ENCODE measurements at regions not wholly inside any gene's neighbourhood (a gene's known extent, or its start where the extent isn't known, plus 50 kb on each side); places are given as distances from the start of the nearest gene placed in this dataset.

DNA sequence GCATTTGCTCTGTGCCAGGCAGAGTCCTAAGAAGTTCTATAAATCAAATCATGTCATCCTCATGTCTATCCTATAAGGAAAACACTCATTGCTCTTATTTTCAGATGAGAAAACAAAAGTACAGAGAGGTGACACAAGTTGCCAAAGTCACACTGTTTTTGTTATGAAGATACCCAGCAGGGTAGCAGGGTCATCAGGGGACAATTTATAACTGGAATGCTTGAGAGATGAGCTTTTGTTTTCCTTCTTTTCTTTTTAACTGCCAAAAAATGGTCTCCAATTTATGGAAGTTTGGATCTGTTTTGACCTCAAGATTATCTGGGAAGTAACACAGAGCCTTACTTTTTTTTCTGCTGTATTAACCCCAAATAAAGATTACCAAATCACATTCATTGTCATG is 354.1 kb downstream of the SUCLA2 start:
- no peak for DNase-seq
- no peak for ATAC-seq
- intact Hi-C loops (cut with micrococcal nuclease), result no loop called here

DNA sequence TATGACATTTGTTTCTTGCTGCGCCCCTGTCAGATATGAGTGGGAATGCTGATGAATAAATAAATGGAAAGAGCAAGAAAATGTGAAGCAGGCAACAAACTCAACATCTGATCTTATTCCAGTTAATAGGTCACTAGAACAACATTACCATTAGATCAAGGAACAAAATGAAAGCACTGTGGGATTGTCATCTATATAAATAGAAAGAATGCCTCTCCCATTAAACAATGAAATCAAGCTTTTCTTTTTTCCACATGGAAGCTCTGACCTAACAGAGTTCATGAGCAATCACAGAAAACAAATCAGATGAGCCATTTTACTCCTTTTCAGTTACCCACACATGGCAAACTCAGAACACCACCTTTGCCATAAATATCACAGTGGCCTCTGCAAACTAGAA is 354.8 kb downstream of the SUCLA2 start:
- DNase-seq, result no peak
- intact Hi-C loops (cut with micrococcal nuclease), result no loop called here
- ATAC-seq, result no peak

DNA sequence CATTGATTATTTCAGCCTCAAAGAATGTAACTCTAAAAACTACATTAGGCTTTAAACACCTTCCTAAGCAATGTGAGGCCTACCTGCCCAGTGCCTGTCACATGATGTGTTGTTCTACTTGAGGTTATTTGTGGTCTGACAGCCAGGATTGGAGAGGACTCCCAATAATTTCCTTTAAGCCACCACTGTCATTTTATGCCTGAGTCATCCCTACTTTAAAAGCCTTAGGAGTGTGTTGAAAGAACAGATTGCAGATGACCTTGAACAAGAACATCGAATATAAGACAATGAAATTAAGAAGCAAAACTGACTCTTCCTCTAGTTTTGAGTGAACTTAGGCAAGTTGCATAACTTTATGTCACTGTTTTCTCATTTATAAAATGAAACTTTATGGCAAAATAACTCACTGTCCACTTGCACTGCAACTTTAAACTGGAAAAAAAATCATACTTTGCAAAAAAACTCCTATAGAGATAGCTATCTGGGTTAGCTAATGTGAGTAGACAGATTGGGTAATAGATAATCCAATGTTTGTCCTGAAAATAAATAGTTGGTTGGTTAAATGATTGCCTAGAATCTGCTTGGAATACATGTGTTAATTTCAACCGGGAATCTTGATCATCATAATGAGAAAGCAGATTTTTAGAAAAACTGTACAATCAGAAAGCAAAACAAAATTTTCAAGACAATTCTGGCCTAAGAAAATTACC is 361.2 kb downstream of the SUCLA2 start:
- intact Hi-C loops (cut with micrococcal nuclease), result no loop called here
- ATAC-seq, result no peak

DNA sequence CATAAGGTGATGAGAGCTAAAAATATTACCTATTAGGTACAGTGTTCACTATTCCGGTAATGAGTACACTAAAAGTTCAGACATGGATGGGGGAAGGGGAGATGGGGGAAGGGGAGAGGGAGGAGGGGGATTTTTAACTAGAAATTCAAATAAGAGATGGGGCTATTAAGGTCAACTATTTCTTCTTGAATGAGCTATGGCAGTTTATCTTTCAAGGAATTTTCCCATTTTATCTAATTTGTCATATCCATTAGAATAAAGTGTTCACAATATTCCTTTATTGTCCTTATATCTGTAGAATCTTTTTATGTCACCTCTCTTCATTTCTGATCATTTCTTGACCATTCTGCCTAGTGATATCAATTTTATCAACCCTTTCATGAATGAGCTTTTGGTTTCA is 362.4 kb downstream of the SUCLA2 start:
- intact Hi-C loops (cut with micrococcal nuclease), result no loop called here
- DNase-seq, result no peak
- no peak for ATAC-seq

More for the DNA sequence above, 361.2 kb downstream of the SUCLA2 start:
- no peak for DNase-seq

DNA sequence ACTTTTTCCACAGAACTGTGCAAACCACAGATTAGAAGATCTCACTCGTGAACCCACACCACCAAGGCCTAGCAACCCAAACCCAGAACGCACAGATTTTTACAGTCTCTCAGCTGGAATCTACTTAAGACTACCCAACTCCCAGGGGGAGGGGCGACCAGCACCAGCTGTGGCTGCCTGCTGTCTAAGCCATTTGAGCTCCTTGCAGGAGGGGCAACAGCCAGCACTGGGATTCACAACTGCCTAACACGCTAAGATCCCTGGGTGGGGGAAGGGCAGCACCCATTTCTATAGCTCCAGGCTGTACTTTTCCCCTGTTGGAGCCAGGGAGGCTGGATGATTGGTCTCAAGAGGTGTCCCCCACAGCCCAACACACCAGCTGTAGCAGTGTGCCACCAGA is 368.8 kb downstream of the SUCLA2 start:
- no peak for DNase-seq
- no peak for ATAC-seq

DNA sequence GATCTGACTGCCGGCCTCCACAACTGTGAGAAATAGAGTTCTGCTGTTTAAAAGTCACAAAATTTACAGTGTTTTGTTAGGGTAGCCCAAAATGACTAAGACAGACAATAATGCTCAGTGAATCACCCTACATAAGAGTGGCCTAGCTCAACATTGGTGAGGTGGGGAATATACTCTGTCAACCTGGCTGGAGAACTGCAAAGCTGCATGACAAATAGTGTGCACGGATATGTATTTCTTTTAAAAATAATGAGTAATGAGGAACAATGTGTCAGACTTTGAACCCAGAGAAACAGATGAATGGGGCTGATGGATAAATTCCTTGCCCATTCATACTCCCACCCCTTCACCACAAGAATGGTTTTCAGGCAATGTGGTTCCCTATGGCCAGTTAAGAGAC is 372.4 kb downstream of the SUCLA2 start:
- no peak for ATAC-seq
- DNase-seq, result no peak
- intact Hi-C loops (cut with micrococcal nuclease), result no loop called here

More for the DNA sequence above, 368.8 kb downstream of the SUCLA2 start:
- intact Hi-C loops (cut with micrococcal nuclease), result no loop called here

DNA sequence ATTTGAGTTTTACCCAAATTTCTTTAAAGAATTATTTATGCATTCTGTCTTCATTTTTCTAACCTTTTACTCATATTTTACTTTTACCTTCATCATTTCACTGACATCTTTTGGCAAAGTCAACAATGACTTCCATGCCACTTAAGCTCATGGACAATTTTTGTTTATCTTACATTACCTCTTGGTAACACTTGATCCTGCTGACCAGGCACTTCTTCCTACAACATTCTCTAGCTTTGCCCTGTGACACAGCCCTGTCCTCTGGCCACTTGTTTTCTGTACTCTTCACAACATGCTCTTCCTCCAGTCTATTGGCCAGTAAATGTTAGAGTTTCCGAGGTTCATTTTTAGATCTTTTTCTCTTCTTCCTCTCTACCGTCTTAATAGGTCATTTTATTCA is 377.2 kb downstream of the SUCLA2 start:
- intact Hi-C loops (cut with micrococcal nuclease), result no loop called here
- DNase-seq (no peak), ATAC-seq (no peak)

DNA sequence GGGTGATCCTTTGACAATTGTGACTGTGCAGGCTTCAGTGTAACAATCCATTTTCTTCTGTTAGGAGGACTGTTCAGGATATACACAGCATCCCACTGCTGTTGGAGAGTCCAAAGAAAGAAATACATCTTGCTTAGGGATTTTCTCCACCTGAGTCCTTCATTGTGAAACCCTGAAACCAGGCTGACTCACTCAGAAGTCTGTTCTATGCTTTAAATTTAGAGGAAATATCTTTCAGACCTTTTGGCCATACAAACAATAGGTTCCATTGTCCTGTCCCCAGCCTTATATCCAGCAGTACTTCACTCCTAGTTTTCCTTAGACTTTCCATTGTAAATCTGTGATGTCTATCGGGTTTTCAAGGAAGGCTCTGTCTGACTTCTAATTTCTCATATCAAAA is 379.1 kb downstream of the SUCLA2 start:
- ATAC-seq (no peak), DNase-seq (no peak)
- intact Hi-C loops (cut with micrococcal nuclease), result no loop called here

DNA sequence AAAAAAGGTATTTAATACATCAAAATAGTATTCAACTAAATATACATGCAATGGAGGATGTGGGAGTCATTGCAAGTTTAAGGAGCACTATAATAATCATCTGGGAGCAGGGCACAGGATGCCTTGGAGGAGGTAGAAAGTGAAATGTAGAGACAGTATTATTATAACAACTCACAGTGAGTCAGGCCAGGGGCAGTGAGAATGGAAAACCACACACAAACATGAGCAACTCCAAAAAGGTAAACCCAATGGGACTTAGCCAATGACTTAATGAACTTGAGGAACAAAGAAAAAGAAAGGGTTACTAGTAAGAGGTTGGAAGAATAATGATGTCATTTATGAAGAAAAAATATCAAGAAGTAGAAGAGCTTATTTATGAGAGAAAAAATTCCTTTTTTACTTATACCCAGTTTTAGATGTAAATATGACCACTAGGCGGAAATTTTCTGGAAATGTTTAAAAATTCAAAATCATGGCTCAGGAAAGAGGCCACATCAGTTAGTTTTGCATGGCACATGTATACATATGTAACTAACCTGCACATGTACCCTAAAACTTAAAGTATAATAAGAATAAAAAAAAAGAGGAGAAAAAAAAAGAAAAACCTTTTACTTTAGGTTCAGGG is 389.3 kb downstream of the SUCLA2 start:
- DNase-seq, result no peak
- intact Hi-C loops (cut with micrococcal nuclease), result no loop called here
- ATAC-seq, result no peak

DNA sequence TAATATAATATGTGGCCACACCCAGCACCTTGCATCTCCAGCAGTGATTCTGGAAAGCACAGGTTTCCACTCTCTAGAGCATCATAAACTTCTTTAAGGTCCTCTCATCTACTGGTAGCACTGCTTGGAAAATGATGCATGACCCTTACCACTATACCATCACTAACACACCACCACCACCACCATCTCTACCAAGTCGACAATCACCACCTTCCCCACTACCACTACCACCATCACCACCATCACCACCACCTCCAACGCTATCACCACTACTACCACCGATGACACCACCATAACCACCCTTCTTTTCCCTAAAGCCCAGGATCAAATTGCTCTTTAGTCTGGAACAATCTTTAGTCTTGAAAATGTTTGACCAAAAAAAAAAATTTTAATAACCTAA is 390.4 kb downstream of the SUCLA2 start:
- ATAC-seq, result no peak

DNA sequence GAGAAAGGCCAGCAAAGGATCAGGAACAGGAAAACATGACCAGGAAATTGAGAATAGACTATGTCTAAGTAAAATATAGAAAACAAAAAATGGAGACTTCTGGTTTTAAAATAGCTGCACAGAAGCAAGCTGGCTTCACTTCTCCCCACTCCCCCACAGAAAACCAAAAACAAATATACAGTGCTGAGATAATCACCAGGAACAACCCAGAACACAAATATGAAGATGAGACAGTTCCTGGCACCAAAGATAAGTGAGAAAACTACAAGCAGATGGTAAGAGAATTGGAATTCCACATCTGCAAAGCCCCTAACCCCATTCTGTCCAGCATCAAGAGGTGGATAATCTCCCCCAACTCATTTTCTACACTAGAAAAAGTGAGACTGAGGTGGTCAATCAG is 397.7 kb downstream of the SUCLA2 start:
- intact Hi-C loops (cut with micrococcal nuclease), result no loop called here
- ATAC-seq (no peak), DNase-seq (no peak)

More for the DNA sequence above, 390.4 kb downstream of the SUCLA2 start:
- no peak for DNase-seq
- intact Hi-C loops (cut with micrococcal nuclease), result no loop called here

DNA sequence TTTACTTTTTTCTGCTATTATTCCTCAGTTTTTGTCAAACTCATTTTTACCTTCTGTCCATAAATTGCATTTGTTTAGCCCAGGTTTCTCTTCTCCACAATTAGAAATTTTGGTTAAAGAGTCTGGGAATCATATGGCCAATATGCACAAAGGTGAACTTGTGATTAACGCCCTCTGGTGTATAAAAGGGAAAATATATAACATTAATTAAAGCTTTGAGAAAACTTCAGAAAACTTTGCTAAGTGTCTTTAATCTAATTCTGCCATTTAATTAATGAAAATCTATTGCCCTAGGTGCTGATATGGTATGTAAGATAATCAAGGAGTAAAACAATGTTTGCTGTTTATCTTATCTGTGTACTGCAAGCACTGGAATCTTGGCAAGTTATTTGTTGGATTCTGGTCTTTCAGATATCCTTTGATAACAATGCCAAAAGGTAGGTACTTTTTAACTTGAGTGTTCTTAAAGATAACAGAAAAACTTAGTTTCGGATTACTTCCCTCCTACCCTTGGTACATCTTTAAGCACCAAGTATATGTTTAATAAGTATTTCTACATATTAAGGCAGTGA is 402.6 kb downstream of the SUCLA2 start:
- ATAC-seq (no peak), DNase-seq (no peak)
- intact Hi-C loops (cut with micrococcal nuclease), result loop anchor here (2.0 kb wide), 1 partner anchor 178 kb away; no protein-coding TSS in a partner anchor

DNA sequence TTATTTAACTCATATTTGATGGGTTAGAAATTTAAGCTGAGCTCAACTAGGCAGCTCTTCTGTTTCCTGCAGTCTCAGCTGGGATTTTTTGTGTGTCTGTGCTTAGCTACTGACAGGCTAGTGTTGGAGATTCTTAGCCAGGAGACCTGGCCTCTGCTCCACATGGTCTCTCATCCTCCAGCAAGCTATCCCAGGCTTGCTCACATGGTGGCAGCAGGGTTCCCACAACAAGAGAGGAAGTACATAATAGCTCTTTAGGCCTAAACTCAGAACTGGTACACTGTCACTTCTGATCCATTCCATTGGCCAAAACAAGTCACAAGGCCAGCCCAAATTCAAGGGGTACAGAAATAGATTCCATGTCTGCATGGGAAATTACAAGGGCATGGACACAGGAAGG is 406.2 kb downstream of the SUCLA2 start:
- ATAC-seq (no peak), DNase-seq (no peak)
- intact Hi-C loops (cut with micrococcal nuclease), result no loop called here

DNA sequence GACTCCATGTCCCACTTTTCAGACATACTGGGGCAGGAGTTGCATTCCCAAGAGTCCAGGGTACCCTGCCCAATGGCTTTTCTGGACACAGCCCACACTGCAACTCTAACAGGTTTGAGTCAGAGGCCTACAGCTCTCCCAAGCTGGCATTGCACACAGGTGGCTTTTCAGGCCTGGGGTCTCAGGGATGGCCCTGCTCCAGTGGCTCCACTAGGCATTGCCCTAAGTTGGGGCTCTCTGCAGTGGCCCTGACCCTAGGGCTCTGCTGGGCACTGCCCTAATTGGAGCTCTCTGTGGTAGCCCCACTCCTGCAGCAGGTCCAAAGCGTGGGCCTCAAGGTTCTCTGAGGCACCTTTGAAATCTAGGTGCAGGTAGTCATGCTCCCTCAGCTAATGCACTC is 408.8 kb downstream of the SUCLA2 start:
- intact Hi-C loops (cut with micrococcal nuclease), result no loop called here
- DNase-seq, result no peak
- ATAC-seq, result no peak

DNA sequence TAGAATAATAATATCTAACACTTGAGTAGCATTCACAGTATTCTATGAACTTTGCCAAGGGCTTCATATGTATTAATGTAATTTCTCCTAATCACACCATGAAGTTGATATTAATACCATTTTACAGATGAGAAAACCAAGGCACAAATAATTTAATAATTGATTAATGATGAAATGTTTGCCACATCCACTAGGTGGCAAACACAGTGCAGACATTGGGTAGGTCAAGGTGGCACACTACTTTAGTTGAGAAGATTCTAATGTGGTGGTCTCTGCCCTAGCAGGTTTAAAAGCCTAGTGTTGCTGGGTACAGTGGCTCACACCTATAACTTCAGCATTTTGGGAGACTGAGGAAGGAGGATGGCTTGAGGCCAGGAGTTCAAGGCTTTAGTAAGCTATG is 412.4 kb downstream of the SUCLA2 start:
- DNase-seq, result no peak
- intact Hi-C loops (cut with micrococcal nuclease), result no loop called here
- no peak for ATAC-seq

DNA sequence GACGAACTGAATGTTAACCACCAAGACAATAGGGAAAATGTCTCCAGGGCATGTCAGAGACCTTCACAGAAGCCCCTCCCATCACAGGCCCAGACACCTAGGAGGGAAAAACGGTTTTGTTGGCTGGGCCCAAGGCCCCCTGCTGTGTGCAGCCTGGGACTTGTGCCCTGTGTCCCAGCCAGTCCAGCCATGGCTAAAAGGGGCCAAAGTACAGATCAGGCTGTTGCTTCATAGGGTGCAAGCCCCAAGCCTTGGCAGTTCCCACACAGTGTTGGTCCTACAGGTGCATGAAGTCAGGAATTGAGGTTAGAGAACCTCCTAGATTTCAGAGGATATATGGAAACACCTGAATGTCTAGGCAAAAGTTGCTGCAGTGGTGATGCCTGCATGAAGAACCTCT is 428.7 kb downstream of the SUCLA2 start:
- DNase-seq (no peak), ATAC-seq (no peak)
- intact Hi-C loops (cut with micrococcal nuclease), result no loop called here

DNA sequence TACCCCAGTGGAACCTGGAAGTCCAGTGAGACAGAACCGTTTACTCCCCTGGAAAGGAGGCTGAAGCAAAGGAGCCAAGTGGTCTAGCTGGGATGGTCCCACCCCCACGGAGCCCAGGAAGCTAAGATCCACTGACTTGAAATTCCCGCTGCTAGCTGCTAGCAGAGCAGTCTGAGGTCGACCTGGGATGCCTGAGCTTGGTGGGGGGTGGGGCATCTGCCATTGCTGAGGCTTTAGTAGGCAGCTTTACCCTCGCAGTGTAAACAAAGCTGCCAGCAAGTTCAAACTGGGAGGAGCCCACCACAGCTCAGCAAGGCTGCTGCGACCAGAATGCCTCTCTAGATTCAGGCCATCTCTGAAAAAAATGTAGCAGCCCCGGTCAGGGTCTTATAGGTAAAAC is 437.0 kb downstream of the SUCLA2 start:
- ATAC-seq (no peak), DNase-seq (no peak)
- intact Hi-C loops (cut with micrococcal nuclease), result no loop called here

DNA sequence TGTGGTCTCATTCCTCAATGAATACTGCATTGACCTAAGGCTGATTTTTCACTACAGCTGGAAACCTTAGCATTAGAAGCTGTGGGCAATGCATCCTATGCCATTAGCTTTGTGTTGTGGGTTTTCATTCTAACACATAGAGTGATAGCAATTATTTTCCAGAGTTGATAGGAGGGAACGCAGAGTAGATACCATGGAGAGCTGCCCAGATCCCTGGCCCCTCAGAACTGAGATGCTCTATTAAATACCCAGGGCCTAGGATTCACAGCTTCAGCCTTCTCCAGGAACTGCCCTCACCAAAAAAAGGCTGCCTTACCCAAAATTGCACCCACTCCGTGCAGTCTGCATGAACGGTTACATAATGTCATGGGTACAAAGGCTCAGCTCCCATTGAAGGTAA is 444.4 kb downstream of the SUCLA2 start:
- ATAC-seq (no peak), DNase-seq (no peak)
- intact Hi-C loops (cut with micrococcal nuclease), result no loop called here

DNA sequence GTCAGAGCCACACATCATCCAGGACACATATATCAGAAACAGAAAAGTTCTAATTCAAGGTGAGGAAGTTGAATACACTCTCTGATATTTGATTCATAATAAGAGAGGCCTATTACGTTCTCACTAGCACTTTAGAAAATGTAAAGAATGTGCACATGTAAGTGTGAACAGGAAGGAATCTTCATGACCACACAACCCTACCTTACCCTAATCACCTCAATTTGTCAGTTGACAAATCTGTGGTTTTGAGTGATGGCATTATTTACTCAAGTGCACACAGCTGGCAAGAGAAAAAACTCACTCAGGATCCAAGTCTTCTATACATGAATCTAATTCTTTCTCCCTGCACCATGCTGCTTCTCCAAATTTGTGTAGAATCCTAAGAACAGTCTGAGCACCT is 445.8 kb downstream of the SUCLA2 start:
- intact Hi-C loops (cut with micrococcal nuclease), result no loop called here
- DNase-seq (no peak), ATAC-seq (no peak)

DNA sequence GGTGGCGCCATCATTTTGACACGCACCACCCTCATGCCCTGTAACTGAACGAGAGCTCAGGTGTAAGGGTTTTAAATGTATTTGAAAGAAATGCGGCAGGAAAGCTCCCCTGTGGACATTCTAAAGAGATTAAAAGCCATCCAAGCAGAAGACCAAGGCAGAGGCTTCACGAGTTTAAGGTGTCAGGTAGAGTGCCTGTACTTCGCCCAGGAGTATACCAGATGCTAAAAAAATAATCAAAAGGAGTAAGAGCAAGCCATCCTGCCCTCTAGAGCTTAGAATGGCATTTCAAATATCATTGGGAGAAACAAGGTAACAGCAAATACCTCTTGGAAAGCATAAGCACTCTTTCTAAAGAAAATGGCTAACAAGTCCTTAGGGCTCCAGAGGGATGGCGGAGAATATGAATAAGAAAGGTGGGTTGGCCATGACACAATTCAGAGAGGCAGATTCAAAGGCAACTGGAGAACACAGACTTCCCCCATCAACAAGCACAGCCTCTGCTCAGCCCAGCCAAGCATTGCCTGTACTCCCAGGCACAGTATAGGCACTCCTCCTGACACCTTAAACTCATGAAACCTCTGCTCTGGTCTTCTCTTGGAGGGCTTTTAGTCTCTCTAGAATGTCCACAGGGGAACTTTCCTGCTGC is 447.6 kb downstream of the SUCLA2 start:
- ATAC-seq (no peak), DNase-seq (no peak)
- intact Hi-C loops (cut with micrococcal nuclease), result no loop called here

Data from left ventricle myocardium superior (tissue), 1 donor.